WTC11 (cell line): ENCODE measurements at regions not wholly inside any gene's neighbourhood (a gene's known extent, or its start where the extent isn't known, plus 50 kb on each side); places are given as distances from the start of the nearest gene placed in this dataset.

ENCODE experiments used
- ATAC-seq: fragments of 200-7000 bp; cut with Tn5 transposase; 2 replicates; pipeline ENCODE4 v1.10.0; 2021; ENCODE audit warnings: mild to moderate bottlenecking, moderate library complexity
- CTCF ChIA-PET: fragments of 300-600 bp; sonication (Branson Sonifier 250); formaldehyde crosslinking; loops from one replicate; lab custom pipeline; 2021; ENCODE audit warnings: antibody characterized with exemption; lab: Charles Lee
- POLR2A ChIA-PET: fragments of 350-600 bp; sonication (Branson Sonifier 250); formaldehyde crosslinking; loops from one replicate; lab custom pipeline; 2021; ENCODE audit warnings: antibody characterized with exemption; lab: Charles Lee
- DNase-seq: peaks from one replicate; pipeline ENCODE4 v3.0.0; 2021; ENCODE audit warnings: low spot score
- H3K27ac Mint-ChIP-seq: 2 replicates; pipeline ENCODE4 v1.8.0; 2021; ENCODE audit warnings: mixed read lengths
- H3K27me3 Mint-ChIP-seq: 2 replicates; pipeline ENCODE4 v1.8.0; 2021; ENCODE audit warnings: low read depth, mild to moderate bottlenecking, moderate library complexity, mixed read lengths
- H3K36me3 Mint-ChIP-seq: 2 replicates; pipeline ENCODE4 v1.8.0; 2021; ENCODE audit warnings: mixed read lengths
- H3K4me1 Mint-ChIP-seq: 2 replicates; pipeline ENCODE4 v1.8.0; 2022; ENCODE audit warnings: mixed read lengths
- H3K4me3 Mint-ChIP-seq: 2 replicates; pipeline ENCODE4 v1.8.0; 2021; ENCODE audit warnings: mild to moderate bottlenecking, moderate library complexity, mixed read lengths
- H3K9me3 Mint-ChIP-seq: 2 replicates; pipeline ENCODE4 v1.8.0; 2021; ENCODE audit warnings: mixed read lengths
- CBFB ChIP-seq: sonication (generic); formaldehyde crosslinking; IDR thresholded peaks from 2 replicates; pipeline ENCODE4 v1.8.1; 2022; ENCODE audit warnings: mild to moderate bottlenecking, low read depth, missing genetic modification reagents
- FOXP4 ChIP-seq: sonication (generic); formaldehyde crosslinking; IDR thresholded peaks from 2 replicates; pipeline ENCODE4 v1.8.0; 2022; ENCODE audit warnings: mild to moderate bottlenecking, missing genetic modification reagents
- GTF2I ChIP-seq: fragments of 250-450 bp; sonication (Bioruptor Pico); conservative IDR thresholded peaks from 2 replicates; pipeline ENCODE4 v1.4.0; 2021; ENCODE audit warnings: mild to moderate bottlenecking
- HMGA2 ChIP-seq: fragments of 250-450 bp; sonication (Bioruptor Pico); IDR thresholded peaks from 2 replicates; pipeline ENCODE4 v1.4.0; 2021; ENCODE audit warnings: mild to moderate bottlenecking, moderate library complexity
- IRF2 ChIP-seq: sonication (generic); formaldehyde crosslinking; IDR thresholded peaks from 2 replicates; pipeline ENCODE4 v1.8.0; 2022; ENCODE audit warnings: low read depth, missing genetic modification reagents, borderline replicate concordance
- JAZF1 ChIP-seq: fragments of 250-450 bp; sonication (Bioruptor Pico); IDR thresholded peaks from 2 replicates; pipeline ENCODE4 v1.9.0; 2021; ENCODE audit warnings: moderate library complexity, mild to moderate bottlenecking, inconsistent platforms
- NFE2L1 ChIP-seq: sonication (generic); formaldehyde crosslinking; IDR thresholded peaks from 2 replicates; pipeline ENCODE4 v1.8.1; 2023; ENCODE audit warnings: missing genetic modification reagents
- NR3C1 ChIP-seq: sonication (generic); formaldehyde crosslinking; conservative IDR thresholded peaks from 2 replicates; pipeline ENCODE4 v1.8.1; 2023; ENCODE audit warnings: low read depth, mild to moderate bottlenecking, missing genetic modification reagents
- SMAD4 ChIP-seq: sonication (generic); formaldehyde crosslinking; IDR thresholded peaks from 2 replicates; pipeline ENCODE4 v1.8.0; 2022; ENCODE audit warnings: mild to moderate bottlenecking, missing genetic modification reagents
- SP1 ChIP-seq: sonication (generic); formaldehyde crosslinking; conservative IDR thresholded peaks from 2 replicates; pipeline ENCODE4 v1.8.1; 2022; ENCODE audit warnings: missing genetic modification reagents
- USF2 ChIP-seq: sonication (generic); formaldehyde crosslinking; IDR thresholded peaks from 2 replicates; pipeline ENCODE4 v1.8.1; 2023; ENCODE audit warnings: mild to moderate bottlenecking, missing genetic modification reagents, moderate library complexity
- ZBTB21 ChIP-seq: sonication (generic); formaldehyde crosslinking; IDR thresholded peaks from 2 replicates; pipeline ENCODE4 v1.8.1; 2023; ENCODE audit warnings: mild to moderate bottlenecking, missing genetic modification reagents, borderline replicate concordance
- ZNF263 ChIP-seq: sonication (generic); formaldehyde crosslinking; IDR thresholded peaks from 2 replicates; pipeline ENCODE4 v1.8.1; 2022; ENCODE audit warnings: low read depth, mild to moderate bottlenecking, moderate library complexity, missing genetic modification reagents
- ZNF317 ChIP-seq: sonication (generic); formaldehyde crosslinking; IDR thresholded peaks from 2 replicates; pipeline ENCODE4 v1.8.1; 2023; ENCODE audit warnings: low read depth, mild to moderate bottlenecking, moderate library complexity, missing genetic modification reagents, borderline replicate concordance
- ZNF416 ChIP-seq: fragments of 250-450 bp; sonication (Bioruptor Pico); IDR thresholded peaks from 2 replicates; pipeline ENCODE4 v1.9.0; 2021; ENCODE audit warnings: mild to moderate bottlenecking, inconsistent platforms
- ZNF512 ChIP-seq: sonication (generic); formaldehyde crosslinking; IDR thresholded peaks from 2 replicates; pipeline ENCODE4 v1.8.1; 2022; ENCODE audit warnings: missing genetic modification reagents, borderline replicate concordance
- ZNF671 ChIP-seq: fragments of 250-450 bp; sonication (Bioruptor Pico); IDR thresholded peaks from 2 replicates; pipeline ENCODE4 v1.8.0; 2021; ENCODE audit warnings: mild to moderate bottlenecking
- ZSCAN18 ChIP-seq: fragments of 250-450 bp; sonication (Bioruptor Pico); IDR thresholded peaks from 2 replicates; pipeline ENCODE4 v2.1.2; 2022; ENCODE audit warnings: mild to moderate bottlenecking, moderate library complexity
- TF ChIP-seq, protein P1 (sequence below): sonication (generic); formaldehyde crosslinking; IDR thresholded peaks from 2 replicates; pipeline ENCODE4 v1.8.0; 2022; ENCODE audit warnings: mild to moderate bottlenecking, missing genetic modification reagents
- TF ChIP-seq, protein P2 (sequence below): sonication (generic); formaldehyde crosslinking; IDR thresholded peaks from 2 replicates; pipeline ENCODE4 v1.8.0; 2022; ENCODE audit warnings: mild to moderate bottlenecking, missing genetic modification reagents

DNA sequence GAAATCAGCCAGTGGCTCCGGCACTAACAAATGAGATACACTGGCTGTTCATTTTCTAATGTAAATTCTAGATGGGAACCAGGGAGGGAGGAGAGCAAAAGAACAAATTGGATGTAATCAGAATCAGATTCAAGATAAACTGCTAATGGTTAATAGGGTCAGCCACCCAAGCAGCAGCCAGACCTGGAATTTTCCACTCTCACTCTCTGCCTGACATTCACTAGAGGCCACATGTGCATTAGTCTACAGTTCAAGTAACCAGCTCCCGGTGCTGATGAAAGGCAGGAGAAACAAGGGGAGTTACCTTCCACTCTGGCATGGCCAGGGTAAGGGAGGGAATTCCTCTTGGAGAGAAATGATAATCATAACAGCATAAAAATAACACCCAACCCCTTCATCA, 597.7 kb downstream of the TOX3 start:
- H3K27me3 Mint-ChIP-seq: no peaks in the 10 kb centered on the region
- no peak overlapping the region for H3K27ac Mint-ChIP-seq
- DNase-seq (no peak), ATAC-seq (no peak)
- no peaks in the 10 kb centered on the region for H3K9me3 Mint-ChIP-seq
- ChIA-PET CTCF (interaction anchor here (1.2 to 1.9 kb wide), 3 partner anchors 8 to 131 kb away, joined by 6 to 11 read pairs (median 6); no protein-coding TSS in a partner anchor), POLR2A (no interaction called here)
- H3K4me1 Mint-ChIP-seq: peaks cover 67% of the 10 kb centered on the region
- no peaks in the 10 kb centered on the region for H3K36me3 Mint-ChIP-seq
- no peak overlapping the region for H3K4me3 Mint-ChIP-seq
- TF ChIP-seq JAZF1 (CRISPR knock-in tag): no peak
- no peak for TF ChIP-seq NFE2L1 (CRISPR knock-in tag)
- TF ChIP-seq SMAD4 (CRISPR knock-in tag): no peak
- no peak for TF ChIP-seq NR3C1 (CRISPR knock-in tag)
- no peak for TF ChIP-seq SP1 (CRISPR knock-in tag)
- TF ChIP-seq IRF2 (CRISPR knock-in tag): no peak
- TF ChIP-seq ZSCAN18 (CRISPR knock-in tag): no peak
- TF ChIP-seq ZNF671 (CRISPR knock-in tag): no peak
- TF ChIP-seq, protein P1, sequence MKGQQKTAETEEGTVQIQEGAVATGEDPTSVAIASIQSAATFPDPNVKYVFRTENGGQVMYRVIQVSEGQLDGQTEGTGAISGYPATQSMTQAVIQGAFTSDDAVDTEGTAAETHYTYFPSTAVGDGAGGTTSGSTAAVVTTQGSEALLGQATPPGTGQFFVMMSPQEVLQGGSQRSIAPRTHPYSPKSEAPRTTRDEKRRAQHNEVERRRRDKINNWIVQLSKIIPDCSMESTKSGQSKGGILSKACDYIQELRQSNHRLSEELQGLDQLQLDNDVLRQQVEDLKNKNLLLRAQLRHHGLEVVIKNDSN (CRISPR knock-in tag): no peak
- no peak for TF ChIP-seq ZBTB21
- TF ChIP-seq USF2 (CRISPR knock-in tag): no peak
- TF ChIP-seq ZNF416: no peak
- TF ChIP-seq CBFB (CRISPR knock-in tag): no peak
- TF ChIP-seq GTF2I (CRISPR knock-in tag): no peak
- TF ChIP-seq, protein P2, sequence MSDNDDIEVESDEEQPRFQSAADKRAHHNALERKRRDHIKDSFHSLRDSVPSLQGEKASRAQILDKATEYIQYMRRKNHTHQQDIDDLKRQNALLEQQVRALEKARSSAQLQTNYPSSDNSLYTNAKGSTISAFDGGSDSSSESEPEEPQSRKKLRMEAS (CRISPR knock-in tag): no peak
- TF ChIP-seq HMGA2: no peak
- TF ChIP-seq, all 79 proteins: peak for 0

- peaks cover 34% of the 10 kb centered on the region for H3K4me1 Mint-ChIP-seq
- H3K27me3 Mint-ChIP-seq: no peaks in the 10 kb centered on the region
- no peak for TF ChIP-seq ZNF512 (CRISPR knock-in tag)
- no peak for TF ChIP-seq ZNF317 (CRISPR knock-in tag)
- no peak for TF ChIP-seq JAZF1 (CRISPR knock-in tag)
- no peak for TF ChIP-seq ZNF263 (CRISPR knock-in tag)
- no peak for TF ChIP-seq FOXP4 (CRISPR knock-in tag)
- TF ChIP-seq, all 79 proteins: peak for 0
- Mint-ChIP-seq H3K36me3 (no peaks in the 10 kb centered on the region), H3K27ac (no peak overlapping the region), H3K9me3 (0 out of 2 replicates have a peak, but pooled peaks cover 2% of the 10 kb centered on the region), H3K4me3 (no peak overlapping the region)
- DNase-seq: no peak
- CTCF ChIA-PET: interaction anchor here (0.5 to 2.0 kb wide), 14 partner anchors 9 to 133 kb away, joined by 3 to 12 read pairs (median 3); no protein-coding TSS in a partner anchor
- POLR2A ChIA-PET: interaction anchor here (0.5 kb wide), 1 partner anchor 28 kb away, joined by 3 read pairs; no protein-coding TSS in a partner anchor
- peak; percentile 88 for ATAC-seq
Measured at GRCh38 chr16:51941412-51941811, 605.5 kb downstream of the TOX3 start.
